Activated CD8-positive, alpha-beta T cell treated with anti-CD3 and anti-CD28 coated beads, Interleukin-2, amount 10 ng/mL, durations not matched to agents 7 days and 5 days (primary cell): ENCODE measurements at regions not wholly inside any gene's neighbourhood (a gene's known extent, or its start where the extent isn't known, plus 50 kb on each side); places are given as distances from the start of the nearest gene placed in this dataset.
"Not testable (repeated sequence)": the region's sequence is repeated elsewhere in the genome, so short reads cannot be mapped to it uniquely, and the experiment has no call there.

Source experiments
- ATAC-seq: fragments of 150-1000 bp; cut with Tn5 transposase; one replicate; pipeline ENCODE4 v1.10.0; 2021; ENCODE audit warnings: moderate library complexity
- CTCF ChIA-PET: fragments of 350-600 bp; sonication (Branson Sonifier 250); formaldehyde crosslinking; loops from one replicate; lab custom pipeline; 2021; ENCODE audit warnings: antibody characterized with exemption; lab: Charles Lee
- POLR2A ChIA-PET: fragments of 350-600 bp; sonication (Branson Sonifier 250); formaldehyde crosslinking; loops from one replicate; lab custom pipeline; 2021; ENCODE audit warnings: antibody characterized with exemption; lab: Charles Lee
- DNase-seq: peaks from one replicate; pipeline ENCODE4 v3.0.0-alpha.2; 2020
- H3K27ac Mint-ChIP-seq: one replicate; pipeline ENCODE4 v1.8.0; 2021; ENCODE audit warnings: mild to moderate bottlenecking, mixed read lengths
- H3K27me3 Mint-ChIP-seq: one replicate; pipeline ENCODE4 v1.8.0; 2021; ENCODE audit warnings: low read depth, mixed read lengths
- H3K36me3 Mint-ChIP-seq: one replicate; pipeline ENCODE4 v1.8.0; 2021; ENCODE audit warnings: low read depth, mixed read lengths
- H3K4me1 Mint-ChIP-seq: one replicate; pipeline ENCODE4 v1.8.0; 2021; ENCODE audit warnings: low read depth, mixed read lengths
- H3K4me3 Mint-ChIP-seq: one replicate; pipeline ENCODE4 v1.8.0; 2021; ENCODE audit warnings: mild to moderate bottlenecking, mixed read lengths
- H3K9me3 Mint-ChIP-seq: one replicate; pipeline ENCODE4 v1.8.0; 2022; ENCODE audit warnings: mixed read lengths; ENCODE audit not compliant: insufficient read depth

DNA sequence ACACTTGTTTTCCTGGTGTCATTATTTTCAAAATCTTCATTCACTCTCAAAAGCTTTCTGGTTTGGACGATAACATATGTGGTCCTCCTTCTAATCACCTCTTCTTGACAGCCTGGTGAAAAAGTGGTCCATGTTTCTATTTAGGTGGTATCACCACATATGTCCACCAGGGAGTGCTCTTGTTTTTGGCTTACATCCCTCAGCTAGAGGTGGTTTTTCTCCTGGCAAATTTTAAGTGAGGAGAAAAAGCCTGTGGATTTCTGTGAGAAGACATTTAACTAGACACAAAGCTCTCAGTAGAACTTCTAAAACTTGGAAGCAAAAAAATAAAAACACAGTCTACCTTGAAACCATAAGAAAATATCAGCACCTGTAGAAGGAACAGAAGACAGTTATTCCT is 58.0 kb upstream of the FRMPD4 start:
- POLR2A ChIA-PET, result no interaction called here
- DNase-seq (no peak), ATAC-seq (no peak)
- CTCF ChIA-PET, result interaction anchor here (0.7 to 1.4 kb wide), 2 partner anchors 39 to 621 kb away, joined by 3 to 4 read pairs; no protein-coding TSS in a partner anchor
- H3K4me1 Mint-ChIP-seq, result no peaks in the 10 kb centered on the region
- no peaks in the 10 kb centered on the region for H3K9me3 Mint-ChIP-seq
- H3K36me3 Mint-ChIP-seq, result no peaks in the 10 kb centered on the region
- no peak overlapping the region for H3K4me3 Mint-ChIP-seq
- H3K27ac Mint-ChIP-seq, result no peak overlapping the region
- H3K27me3 Mint-ChIP-seq, result no peaks in the 10 kb centered on the region

- CTCF ChIA-PET, ATAC-seq, H3K9me3 Mint-ChIP-seq, H3K4me1 Mint-ChIP-seq, H3K27ac Mint-ChIP-seq, H3K4me3 Mint-ChIP-seq, H3K36me3 Mint-ChIP-seq, DNase-seq, POLR2A ChIA-PET, H3K27me3 Mint-ChIP-seq: not testable (repeated sequence)
Observed at GRCh38 chrX:12082959-12083358, 55.3 kb upstream of the FRMPD4 start.
